ENCODE measurements at regions not wholly inside any gene's neighbourhood (a gene's known extent, or its start where the extent isn't known, plus 50 kb on each side); places are given as distances from the start of the nearest gene placed in this dataset.

DNA sequence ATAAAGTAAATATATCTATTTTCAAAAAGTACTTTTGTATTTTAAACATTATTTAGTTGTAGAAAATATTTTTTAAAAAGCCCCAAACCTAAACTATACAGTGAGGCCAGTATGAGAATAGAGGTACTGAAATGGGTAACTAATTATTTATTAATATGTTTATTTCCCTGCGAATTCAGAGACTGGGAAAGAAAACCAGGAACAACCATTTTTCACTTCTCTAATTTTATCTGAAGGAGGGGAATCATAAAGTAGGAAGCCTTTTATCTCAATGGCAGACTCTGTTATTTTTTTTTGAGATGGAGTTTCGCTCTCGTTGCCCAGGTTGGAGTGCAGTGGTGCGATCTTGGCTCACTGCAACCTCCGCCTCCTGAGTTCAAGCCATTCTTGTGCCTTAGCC, 63.6 kb upstream of the TRAK1 start:
- DNase-seq: no peak
- H3K4me3 ChIP-seq (ENCODE audit: low read depth in 1 of 3, low read length in 3 of 3): no peak overlapping the region
- H3K36me3 ChIP-seq (ENCODE audit: control insufficient read depth in 3 of 3, insufficient read depth in 2 of 3, low read depth in 1 of 3, low read length in 3 of 3): no peaks in the 10 kb centered on the region
- FAIRE-seq: no peak
- H3K4me1 ChIP-seq (ENCODE audit: control insufficient read depth in 3 of 3, insufficient read depth in 2 of 3, low read depth in 1 of 3, low read length in 2 of 3): peaks cover 4 to 14% (median 13%) of the 10 kb centered on the region in 3 donors
- H3K27me3 ChIP-seq (ENCODE audit: control insufficient read depth in 3 of 3, insufficient read depth in 3 of 3, low read length in 3 of 3): no peaks in the 10 kb centered on the region
- H3K27ac ChIP-seq (ENCODE audit: low read depth in 1 of 3, low read length in 2 of 3): no peak overlapping the region
- WGBS, 3 donors: 90 to 94% (median 92%) methylated on average over 5 of the region's 5 CpGs
- no peaks in the 10 kb centered on the region for H3K9me3 ChIP-seq (ENCODE audit: control insufficient read depth in 2 of 2, insufficient read depth in 1 of 2, low read depth in 1 of 2, low read length in 1 of 2)

DNA sequence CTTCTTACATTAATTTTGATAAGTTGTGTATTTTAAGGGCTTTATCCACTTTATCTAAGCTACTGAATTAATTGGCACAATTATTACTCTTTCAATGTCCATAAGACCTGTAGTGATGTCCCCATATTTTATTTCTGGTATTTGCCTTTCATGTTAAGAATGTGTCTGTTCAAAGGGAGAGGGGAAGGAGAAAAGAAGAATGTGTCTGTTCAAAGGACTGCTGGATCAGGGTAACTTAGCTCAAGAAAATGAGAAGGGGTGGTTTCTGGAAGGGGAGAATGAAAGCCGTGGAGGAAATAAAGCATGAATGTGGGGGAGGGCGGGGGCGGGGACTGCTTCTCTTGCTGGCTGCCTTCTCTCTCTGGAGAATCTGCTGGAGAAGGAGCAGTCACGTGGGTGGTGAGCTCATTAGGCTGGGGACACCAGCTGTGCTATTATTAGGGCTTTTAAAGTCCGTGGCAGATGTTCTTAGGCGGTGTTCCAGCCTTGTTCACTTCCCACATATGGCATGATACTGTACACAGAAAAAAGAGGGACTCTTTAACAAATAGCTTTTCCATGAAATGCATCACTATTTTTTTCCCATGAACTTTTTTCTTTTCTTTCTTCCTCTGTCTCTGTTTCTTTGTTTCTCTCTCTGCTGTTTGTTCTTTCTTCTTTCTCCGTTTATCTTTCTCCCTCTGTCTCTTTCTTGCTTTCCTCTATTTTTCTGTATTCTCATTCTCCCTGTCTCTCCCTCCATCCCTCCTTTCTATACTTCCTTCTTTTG, 63.7 kb upstream of the ULK4 start:
- Histone ChIP-seq H3K36me3 (ENCODE audit: control insufficient read depth in 3 of 3, insufficient read depth in 2 of 3, low read depth in 1 of 3, low read length in 3 of 3) (no peaks in the 10 kb centered on the region), H3K9me3 (ENCODE audit: control insufficient read depth in 2 of 2, insufficient read depth in 1 of 2, low read depth in 1 of 2, low read length in 1 of 2) (no peaks in the 10 kb centered on the region), H3K27me3 (ENCODE audit: control insufficient read depth in 3 of 3, insufficient read depth in 3 of 3, low read length in 3 of 3) (no peaks in the 10 kb centered on the region), H3K27ac (ENCODE audit: low read depth in 1 of 3, low read length in 2 of 3) (peak overlapping the region; percentile 36 to 93 (median 86)), H3K4me1 (ENCODE audit: control insufficient read depth in 3 of 3, insufficient read depth in 2 of 3, low read depth in 1 of 3, low read length in 2 of 3) (peaks cover 7 to 24% (median 14%) of the 10 kb centered on the region in 3 donors), H3K4me3 (ENCODE audit: low read depth in 1 of 3, low read length in 3 of 3) (no peak overlapping the region)
- no peak for FAIRE-seq
- peak; percentile 89 to 93 for DNase-seq
- 2 to 17% (median 3%) methylated on average over 7 of the region's 7 CpGs for WGBS, 3 donors

DNA sequence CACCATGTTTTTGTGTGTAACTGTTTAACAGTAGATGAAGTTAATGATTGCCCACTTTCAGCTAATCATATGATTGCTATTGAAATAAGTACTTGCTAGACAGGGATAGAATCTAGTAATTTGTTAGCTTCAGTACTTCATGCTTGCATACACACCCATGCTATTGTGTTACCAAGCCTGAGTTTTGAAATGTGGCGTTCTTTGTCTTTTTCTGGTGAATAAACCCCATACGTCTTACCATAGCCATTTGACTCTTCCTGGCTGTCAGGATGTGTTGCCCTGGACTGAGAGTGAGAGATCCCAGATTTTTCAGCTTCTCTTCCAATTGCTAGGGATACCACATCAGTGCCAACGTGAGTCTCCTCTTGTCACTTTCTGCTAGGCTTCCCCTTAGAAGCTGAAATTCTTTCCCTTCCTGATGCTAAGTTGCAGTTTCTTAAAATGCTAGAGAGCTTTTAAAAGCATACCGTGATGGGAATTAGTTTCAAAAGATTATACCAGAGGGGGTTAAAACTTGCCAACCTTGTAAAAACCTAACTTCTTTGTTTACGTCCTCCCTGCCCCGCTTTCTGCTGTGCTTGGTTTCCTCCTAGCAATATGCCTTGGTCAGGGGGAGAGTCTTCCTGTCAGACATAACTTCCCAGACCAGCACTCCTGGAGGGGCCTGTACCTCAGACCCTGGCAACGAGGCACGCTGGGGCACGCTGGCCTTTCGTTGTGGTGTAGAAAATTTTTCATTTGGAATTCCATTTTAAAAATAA, 62.9 kb upstream of the ULK4 start:
- Histone ChIP-seq H3K9me3 (ENCODE audit: control insufficient read depth in 2 of 2, insufficient read depth in 1 of 2, low read depth in 1 of 2, low read length in 1 of 2) (no peaks in the 10 kb centered on the region), H3K27me3 (ENCODE audit: control insufficient read depth in 3 of 3, insufficient read depth in 3 of 3, low read length in 3 of 3) (no peaks in the 10 kb centered on the region), H3K27ac (ENCODE audit: low read depth in 1 of 3, low read length in 2 of 3) (peak overlapping the region; percentile 38 to 93 (median 86)), H3K4me3 (ENCODE audit: low read depth in 1 of 3, low read length in 3 of 3) (no peak overlapping the region), H3K36me3 (ENCODE audit: control insufficient read depth in 3 of 3, insufficient read depth in 2 of 3, low read depth in 1 of 3, low read length in 3 of 3) (no peaks in the 10 kb centered on the region), H3K4me1 (ENCODE audit: control insufficient read depth in 3 of 3, insufficient read depth in 2 of 3, low read depth in 1 of 3, low read length in 2 of 3) (peaks cover 9 to 26% (median 14%) of the 10 kb centered on the region in 3 donors)
- DNase-seq (peak; percentile 48 to 56), FAIRE-seq (no peak)
- WGBS, 3 donors: 12 to 25% (median 19%) methylated on average over 10 of the region's 10 CpGs

DNA sequence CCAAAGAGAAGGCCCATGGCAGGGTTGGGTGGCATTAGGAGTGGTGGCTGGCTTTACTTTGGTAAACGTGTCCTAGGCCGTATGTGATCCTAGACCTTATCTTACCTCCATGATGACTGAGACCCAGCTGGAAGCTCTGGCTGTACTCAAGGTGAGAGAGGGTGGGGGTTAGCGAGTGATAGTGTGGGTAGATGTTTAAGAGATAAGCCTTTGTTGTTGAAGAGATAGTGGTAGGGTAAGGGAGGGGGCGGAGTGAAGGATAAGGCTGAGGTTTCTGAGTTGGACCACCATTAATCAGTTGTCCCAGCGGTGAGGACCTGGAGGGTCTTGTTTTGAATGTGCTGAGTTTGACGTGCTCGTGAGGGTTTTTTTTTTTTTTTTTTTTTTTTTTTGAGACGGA, 61.5 kb upstream of the ULK4 start:
- H3K9me3 ChIP-seq (ENCODE audit: control insufficient read depth in 2 of 2, insufficient read depth in 1 of 2, low read depth in 1 of 2, low read length in 1 of 2): no peaks in the 10 kb centered on the region
- DNase-seq: no peak
- 74 to 80% (median 75%) methylated on average over 7 to 8 of the region's 8 CpGs for WGBS, 3 donors
- no peak for FAIRE-seq
- H3K36me3 ChIP-seq (ENCODE audit: control insufficient read depth in 3 of 3, insufficient read depth in 2 of 3, low read depth in 1 of 3, low read length in 3 of 3): no peaks in the 10 kb centered on the region
- H3K4me3 ChIP-seq (ENCODE audit: low read depth in 1 of 3, low read length in 3 of 3): no peak overlapping the region
- H3K27ac ChIP-seq (ENCODE audit: low read depth in 1 of 3, low read length in 2 of 3): no peak overlapping the region
- H3K4me1 ChIP-seq (ENCODE audit: control insufficient read depth in 3 of 3, insufficient read depth in 2 of 3, low read depth in 1 of 3, low read length in 2 of 3): peaks cover 11 to 29% (median 14%) of the 10 kb centered on the region in 3 donors
- no peaks in the 10 kb centered on the region for H3K27me3 ChIP-seq (ENCODE audit: control insufficient read depth in 3 of 3, insufficient read depth in 3 of 3, low read length in 3 of 3)

DNA sequence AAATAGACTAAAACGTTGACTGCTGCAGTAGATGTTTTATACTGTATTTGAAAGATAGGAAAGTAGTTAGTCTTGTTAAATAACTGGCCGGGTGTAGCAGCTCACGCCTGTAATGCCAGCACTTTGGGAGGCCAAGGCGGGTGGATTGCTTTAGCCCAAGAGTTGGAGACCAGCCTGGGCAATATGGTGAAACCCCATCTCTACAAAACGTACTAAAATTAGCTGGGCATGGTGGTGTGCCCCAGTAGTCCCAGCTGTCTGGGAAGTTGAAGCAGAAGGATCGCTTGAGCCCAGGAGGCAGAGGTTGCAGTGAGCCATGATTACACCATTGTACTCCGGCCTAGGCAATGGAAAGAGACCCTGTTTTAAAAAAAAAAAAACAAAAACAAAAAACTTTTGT, 60.5 kb upstream of the ULK4 start:
- Histone ChIP-seq H3K27ac (ENCODE audit: low read depth in 1 of 3, low read length in 2 of 3) (no peak overlapping the region), H3K4me3 (ENCODE audit: low read depth in 1 of 3, low read length in 3 of 3) (no peak overlapping the region), H3K36me3 (ENCODE audit: control insufficient read depth in 3 of 3, insufficient read depth in 2 of 3, low read depth in 1 of 3, low read length in 3 of 3) (no peaks in the 10 kb centered on the region), H3K9me3 (ENCODE audit: control insufficient read depth in 2 of 2, insufficient read depth in 1 of 2, low read depth in 1 of 2, low read length in 1 of 2) (no peaks in the 10 kb centered on the region), H3K4me1 (ENCODE audit: control insufficient read depth in 3 of 3, insufficient read depth in 2 of 3, low read depth in 1 of 3, low read length in 2 of 3) (peaks cover 11 to 31% (median 14%) of the 10 kb centered on the region in 3 donors), H3K27me3 (ENCODE audit: control insufficient read depth in 3 of 3, insufficient read depth in 3 of 3, low read length in 3 of 3) (no peaks in the 10 kb centered on the region)
- DNase-seq (no peak), FAIRE-seq (no peak)
- WGBS, 3 donors: 75 to 80% (median 75%) methylated on average over 7 of the region's 7 CpGs

DNA sequence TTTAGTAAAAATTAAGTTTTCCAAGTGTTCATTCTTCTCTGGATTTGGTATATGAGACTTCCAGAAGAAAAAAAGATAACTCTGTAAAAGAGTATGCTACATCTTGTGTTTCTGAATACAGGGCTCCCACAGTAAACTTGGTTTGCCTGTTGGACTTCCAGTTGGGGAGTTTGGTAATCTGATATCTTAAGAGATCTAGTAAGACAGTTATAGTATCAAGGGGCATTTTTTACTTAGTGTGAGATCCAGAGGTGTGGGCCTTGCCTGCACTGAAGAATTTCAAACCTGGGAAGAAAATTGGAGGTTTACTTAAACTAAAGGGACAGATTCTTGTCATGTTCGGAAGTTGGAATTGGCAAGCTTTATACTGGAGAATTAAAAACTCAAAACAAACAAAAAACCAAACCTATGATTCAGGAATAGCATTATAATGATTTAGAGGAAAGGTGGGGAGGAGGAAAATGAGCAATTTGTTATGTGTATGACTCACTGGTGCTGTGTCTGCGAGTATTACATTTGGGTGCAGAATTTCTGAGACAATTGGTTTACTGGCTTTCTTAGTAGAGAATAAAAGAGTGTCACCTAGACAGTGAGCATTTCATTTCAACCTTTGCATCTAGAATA, 58.9 kb upstream of the ULK4 start:
- Histone ChIP-seq H3K4me3 (ENCODE audit: low read depth in 1 of 3, low read length in 3 of 3) (no peak overlapping the region), H3K36me3 (ENCODE audit: control insufficient read depth in 3 of 3, insufficient read depth in 2 of 3, low read depth in 1 of 3, low read length in 3 of 3) (no peaks in the 10 kb centered on the region), H3K27me3 (ENCODE audit: control insufficient read depth in 3 of 3, insufficient read depth in 3 of 3, low read length in 3 of 3) (no peaks in the 10 kb centered on the region), H3K4me1 (ENCODE audit: control insufficient read depth in 3 of 3, insufficient read depth in 2 of 3, low read depth in 1 of 3, low read length in 2 of 3) (peaks cover 10 to 29% (median 13%) of the 10 kb centered on the region in 3 donors), H3K9me3 (ENCODE audit: control insufficient read depth in 2 of 2, insufficient read depth in 1 of 2, low read depth in 1 of 2, low read length in 1 of 2) (no peaks in the 10 kb centered on the region), H3K27ac (ENCODE audit: low read depth in 1 of 3, low read length in 2 of 3) (no peak overlapping the region)
- DNase-seq (no peak), FAIRE-seq (no peak)
- 35 to 43% (median 43%) methylated on average over 2 of the region's 2 CpGs for WGBS, 3 donors

DNA sequence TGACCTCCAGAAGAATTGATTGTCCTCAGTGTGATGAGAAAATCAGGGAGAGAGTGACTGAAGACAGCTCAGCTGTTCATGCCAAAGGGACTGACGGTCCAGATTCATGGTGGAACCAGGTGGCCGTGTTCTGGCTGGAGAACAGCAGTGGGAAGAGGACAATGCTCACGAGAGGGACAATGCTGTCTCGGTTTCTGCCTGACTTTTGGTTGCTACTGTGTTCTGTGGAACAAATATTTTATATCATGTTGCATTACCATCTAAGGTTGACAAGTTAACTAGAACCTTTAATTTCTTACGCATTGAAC, 58.0 kb upstream of the ULK4 start:
- Histone ChIP-seq H3K27me3 (ENCODE audit: control insufficient read depth in 3 of 3, insufficient read depth in 3 of 3, low read length in 3 of 3) (no peaks in the 10 kb centered on the region), H3K4me1 (ENCODE audit: control insufficient read depth in 3 of 3, insufficient read depth in 2 of 3, low read depth in 1 of 3, low read length in 2 of 3) (peaks cover 13 to 35% (median 16%) of the 10 kb centered on the region in 3 donors), H3K27ac (ENCODE audit: low read depth in 1 of 3, low read length in 2 of 3) (no peak overlapping the region), H3K9me3 (ENCODE audit: control insufficient read depth in 2 of 2, insufficient read depth in 1 of 2, low read depth in 1 of 2, low read length in 1 of 2) (no peaks in the 10 kb centered on the region), H3K36me3 (ENCODE audit: control insufficient read depth in 3 of 3, insufficient read depth in 2 of 3, low read depth in 1 of 3, low read length in 3 of 3) (no peaks in the 10 kb centered on the region), H3K4me3 (ENCODE audit: low read depth in 1 of 3, low read length in 3 of 3) (no peak overlapping the region)
- 85 to 95% (median 92%) methylated on average over 5 of the region's 5 CpGs for WGBS, 3 donors
- no peak for FAIRE-seq
- no peak for DNase-seq

DNA sequence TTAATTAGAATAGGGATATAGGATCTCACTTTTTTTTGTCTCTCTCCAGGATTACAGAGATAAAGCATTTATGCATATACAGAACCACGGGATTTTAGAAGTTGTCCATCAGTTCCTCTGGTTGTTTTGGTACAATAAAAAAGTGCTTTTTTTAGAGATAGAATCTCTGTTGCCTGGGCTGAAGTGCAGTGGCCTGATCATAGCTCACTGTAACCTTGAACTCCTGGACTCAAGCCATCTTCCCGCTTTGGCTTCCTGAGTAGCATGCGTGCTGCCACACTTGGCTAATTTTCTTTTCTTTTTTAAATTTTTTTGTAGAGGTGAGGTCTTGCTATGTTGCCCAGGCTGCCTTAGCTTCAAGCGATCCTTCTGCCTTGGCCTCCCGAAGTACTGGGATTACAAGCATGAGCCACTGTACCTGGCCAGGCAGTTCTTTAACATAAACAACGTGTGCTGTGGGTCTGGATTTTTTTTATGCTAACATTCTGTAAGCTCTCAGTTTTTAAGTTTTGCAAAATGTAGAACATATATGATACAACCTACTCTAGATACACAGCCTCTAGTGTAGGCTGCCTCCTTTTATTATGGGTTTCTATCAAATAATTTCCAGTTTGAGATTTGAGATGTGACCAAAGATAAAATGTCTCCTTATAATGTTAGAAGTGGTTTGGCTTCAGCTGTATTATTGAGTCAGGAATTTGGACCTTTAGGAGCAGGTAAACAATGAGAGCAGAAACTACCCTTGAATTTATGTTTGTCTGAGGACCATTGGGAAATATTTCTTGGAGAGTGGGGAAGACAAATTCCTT, 57.4 kb upstream of the ULK4 start:
- Histone ChIP-seq H3K36me3 (ENCODE audit: control insufficient read depth in 3 of 3, insufficient read depth in 2 of 3, low read depth in 1 of 3, low read length in 3 of 3) (no peaks in the 10 kb centered on the region), H3K4me3 (ENCODE audit: low read depth in 1 of 3, low read length in 3 of 3) (no peak overlapping the region), H3K9me3 (ENCODE audit: control insufficient read depth in 2 of 2, insufficient read depth in 1 of 2, low read depth in 1 of 2, low read length in 1 of 2) (no peaks in the 10 kb centered on the region), H3K27me3 (ENCODE audit: control insufficient read depth in 3 of 3, insufficient read depth in 3 of 3, low read length in 3 of 3) (no peaks in the 10 kb centered on the region), H3K4me1 (ENCODE audit: control insufficient read depth in 3 of 3, insufficient read depth in 2 of 3, low read depth in 1 of 3, low read length in 2 of 3) (peaks cover 11 to 33% (median 15%) of the 10 kb centered on the region in 3 donors), H3K27ac (ENCODE audit: low read depth in 1 of 3, low read length in 2 of 3) (peak overlapping the region in 1 of 3 donors; percentile 28)
- FAIRE-seq: no peak
- WGBS, 3 donors: 29 to 60% (median 46%) methylated on average over 6 of the region's 6 CpGs
- peak in 1 of 2 donors; percentile 67 for DNase-seq
